Uterus (tissue), 2 donors: ENCODE measurements at regions not wholly inside any gene's neighbourhood (a gene's known extent, or its start where the extent isn't known, plus 50 kb on each side); places are given as distances from the start of the nearest gene placed in this dataset.

Source experiments
- CTCF ChIP-seq, 4 experiments: fragments of 200-600 bp in 2 of 4; fragments of 450-650 bp in 2 of 4; sonication (generic) in 2 of 4; IDR thresholded peaks; one replicate each; pipeline ENCODE4 v1.5.1; 2016 to 2019; ENCODE audit warnings: antibody characterized with exemption in 4 of 4, mild to moderate bottlenecking in 2 of 4, moderate library complexity in 1 of 4
- POLR2A ChIP-seq, 2 donors: fragments of 450-650 bp; IDR thresholded peaks; one replicate each; pipeline ENCODE4 v1.6.1; 2016; ENCODE audit warnings: antibody characterized with exemption in 2 of 2, mild to moderate bottlenecking in 1 of 2, moderate library complexity in 1 of 2

GRCh38 chr10:124222318-124222987, 129.1 kb upstream of the CHST15 start:
- no peak for TF ChIP-seq CTCF (IDR thresholded peaks at IDR 0.05)
- TF ChIP-seq POLR2A (IDR thresholded peaks at IDR 0.05): no peak
